Activated naive CD4-positive, alpha-beta T cell treated with anti-CD3 and anti-CD28 coated beads, Interleukin-2, amount 50 U/mL, for 72 hours (primary cell): ENCODE measurements at regions not wholly inside any gene's neighbourhood (a gene's known extent, or its start where the extent isn't known, plus 50 kb on each side); places are given as distances from the start of the nearest gene placed in this dataset.

Source experiments
- ATAC-seq, 2 donors: fragments of 150-1000 bp; cut with Tn5 transposase; 2 replicates each; pipeline ENCODE4 v1.10.0; 2021; ENCODE audit warnings: mild to moderate bottlenecking in 2 of 2, moderate library complexity in 2 of 2
- DNase-seq, 2 donors: peaks; one replicate each; pipeline ENCODE4 v3.0.0; 2021 to 2022; ENCODE audit warnings: low spot score in 2 of 2
- H3K27ac Mint-ChIP-seq, 2 donors: one replicate each; pipeline ENCODE4 v1.8.0; 2022; ENCODE audit warnings: mild to moderate bottlenecking in 2 of 2, mixed read lengths in 2 of 2
- H3K36me3 Mint-ChIP-seq, 2 donors: one replicate each; pipeline ENCODE4 v1.8.0; 2022; ENCODE audit warnings: mixed read lengths in 2 of 2
- H3K9me3 Mint-ChIP-seq, 2 donors: one replicate each; pipeline ENCODE4 v1.8.0; 2022; ENCODE audit warnings: mixed read lengths in 2 of 2

GRCh38 chr21:35840197-35840799 lies 220.0 kb downstream of the SETD4 start:
- DNase-seq (peak in 1 of 2 donors; percentile 45), ATAC-seq (no peak)
- Mint-ChIP-seq H3K36me3 (no peaks in the 10 kb centered on the region), H3K27ac (no peak overlapping the region), H3K9me3 (no peaks in the 10 kb centered on the region)

GRCh38 chr21:35838987-35839763 lies 221.2 kb downstream of the SETD4 start:
- Mint-ChIP-seq H3K36me3 (no peaks in the 10 kb centered on the region), H3K9me3 (no peaks in the 10 kb centered on the region), H3K27ac (no peak overlapping the region)
- no peak for DNase-seq
- ATAC-seq, result no peak

DNA sequence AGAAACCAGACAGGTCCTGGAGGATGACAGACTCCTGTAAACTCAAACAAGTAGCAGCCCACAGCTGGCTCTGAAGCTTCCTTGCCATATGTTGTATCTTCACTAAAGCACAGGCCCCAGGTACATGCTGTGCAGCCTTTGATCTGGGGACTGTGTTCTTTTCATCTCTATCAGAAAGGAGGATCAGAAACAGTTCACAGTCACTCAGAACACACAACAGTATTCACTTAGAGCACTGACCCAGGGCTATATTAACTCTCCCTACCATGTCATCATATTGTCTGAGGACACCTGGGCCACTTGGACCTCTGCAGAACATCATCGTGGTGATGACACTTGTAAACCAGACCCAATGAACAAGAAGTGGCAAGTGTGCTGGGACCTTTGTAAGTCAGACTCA lies 222.0 kb downstream of the SETD4 start:
- no peaks in the 10 kb centered on the region for H3K36me3 Mint-ChIP-seq
- peak overlapping the region in 1 of 2 donors; percentile 19 for H3K27ac Mint-ChIP-seq
- no peak for ATAC-seq
- no peaks in the 10 kb centered on the region for H3K9me3 Mint-ChIP-seq
- DNase-seq, result no peak

GRCh38 chr21:35833991-35834390 lies 226.3 kb downstream of the SETD4 start:
- Mint-ChIP-seq H3K27ac (no peak overlapping the region), H3K9me3 (peaks cover 0 to under 1% of the 10 kb centered on the region in 2 donors)
- no peak for DNase-seq

DNA sequence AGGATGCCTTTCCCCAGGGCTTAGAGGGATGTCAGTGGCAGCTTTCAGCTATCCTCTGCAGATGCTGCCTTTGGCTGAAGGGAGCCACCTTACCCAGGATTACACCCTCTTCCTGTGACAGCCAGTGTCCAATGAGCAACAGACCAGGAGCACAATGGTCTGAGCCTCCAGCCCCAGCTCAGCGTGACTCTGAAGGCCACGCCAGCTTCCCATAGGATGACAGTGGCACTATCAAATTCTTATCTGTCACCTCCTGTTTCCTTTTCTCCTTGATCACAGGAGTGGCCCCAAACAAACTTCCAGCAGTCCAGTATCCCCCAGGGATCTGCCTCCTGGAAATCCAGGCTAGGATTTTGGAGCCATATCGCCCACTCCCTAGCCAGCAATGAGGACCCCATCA lies 226.9 kb downstream of the SETD4 start:
- ATAC-seq, result no peak
- H3K36me3 Mint-ChIP-seq, result peaks cover 0 to 5% of the 10 kb centered on the region in 2 donors
- H3K27ac Mint-ChIP-seq, result no peak overlapping the region
- H3K9me3 Mint-ChIP-seq, result peaks cover 0 to 6% of the 10 kb centered on the region in 2 donors
- no peak for DNase-seq

More at GRCh38 chr21:35833991-35834390, 226.3 kb downstream of the SETD4 start:
- no peak for ATAC-seq
- peaks cover 0 to under 1% of the 10 kb centered on the region in 2 donors for H3K36me3 Mint-ChIP-seq

GRCh38 chr21:35831230-35831629 lies 229.1 kb downstream of the SETD4 start:
- peaks cover 0 to 7% of the 10 kb centered on the region in 2 donors for H3K9me3 Mint-ChIP-seq
- no peak for DNase-seq
- ATAC-seq, result no peak
- H3K36me3 Mint-ChIP-seq, result peaks cover 0 to 5% of the 10 kb centered on the region in 2 donors
- H3K27ac Mint-ChIP-seq, result no peak overlapping the region

GRCh38 chr21:35829067-35829466 lies 231.3 kb downstream of the SETD4 start:
- no peak overlapping the region for H3K27ac Mint-ChIP-seq
- DNase-seq (no peak), ATAC-seq (no peak)
- peaks cover 0 to 5% of the 10 kb centered on the region in 2 donors for H3K36me3 Mint-ChIP-seq
- H3K9me3 Mint-ChIP-seq, result peaks cover 0 to 7% of the 10 kb centered on the region in 2 donors

- Mint-ChIP-seq H3K9me3 (peaks cover 0 to 7% of the 10 kb centered on the region in 2 donors), H3K36me3 (peaks cover 0 to 5% of the 10 kb centered on the region in 2 donors), H3K27ac (no peak overlapping the region)
- DNase-seq (no peak), ATAC-seq (no peak)
Observed at GRCh38 chr21:35828161-35828560, 232.2 kb downstream of the SETD4 start.

GRCh38 chr21:35827004-35827403 lies 233.3 kb downstream of the SETD4 start:
- Mint-ChIP-seq H3K36me3 (peaks cover 0 to 5% of the 10 kb centered on the region in 2 donors), H3K27ac (no peak overlapping the region), H3K9me3 (peaks cover 0 to 7% of the 10 kb centered on the region in 2 donors)
- ATAC-seq (no peak), DNase-seq (no peak)

DNA sequence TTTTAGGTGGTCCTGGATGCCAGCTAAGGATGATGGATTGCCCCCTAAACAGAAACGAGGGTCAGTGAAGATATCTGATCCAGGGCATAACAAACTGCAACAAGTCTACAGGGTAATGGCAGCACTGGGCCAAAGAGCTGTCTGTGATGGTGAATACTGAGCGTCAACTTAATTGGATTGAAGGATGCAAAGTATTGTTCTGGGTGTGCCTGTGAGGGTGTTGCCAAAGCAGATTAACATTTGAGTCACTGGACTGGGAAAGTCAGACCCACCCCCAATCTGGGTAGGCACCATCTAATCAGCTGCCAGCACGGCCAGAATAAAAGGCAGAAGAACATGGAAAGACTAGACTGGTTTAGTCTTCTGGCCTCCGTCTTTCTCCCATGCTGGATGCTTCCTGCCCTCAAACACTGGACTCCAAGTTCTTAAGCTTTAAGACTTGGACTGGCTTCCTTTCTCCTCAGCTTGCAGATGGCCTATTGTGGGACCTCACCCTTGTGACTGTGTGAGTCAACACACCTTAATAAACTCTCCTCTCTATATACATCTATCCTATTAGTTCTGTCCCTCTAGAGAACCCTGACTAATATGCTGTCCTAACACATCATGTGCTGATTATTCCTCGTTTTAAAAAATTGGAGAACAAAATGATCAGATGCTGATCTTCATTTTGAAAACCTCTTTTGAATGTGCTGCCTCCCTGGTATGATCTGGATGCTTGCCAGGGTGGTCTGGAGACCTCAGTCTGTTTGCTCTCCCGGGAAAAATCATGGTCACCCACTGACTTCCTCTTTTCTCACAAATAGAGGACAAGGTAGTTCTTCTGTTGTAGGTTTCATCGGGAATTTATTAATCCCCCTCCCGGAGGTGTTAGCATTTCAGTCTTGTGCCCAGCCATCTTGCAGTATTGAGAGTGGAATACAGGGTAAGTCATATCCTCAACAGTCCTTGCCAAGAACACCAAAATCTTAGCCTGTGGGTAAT lies 234.7 kb downstream of the SETD4 start:
- Mint-ChIP-seq H3K27ac (no peak overlapping the region), H3K36me3 (peaks cover 0 to 5% of the 10 kb centered on the region in 2 donors), H3K9me3 (peaks cover 0 to 7% of the 10 kb centered on the region in 2 donors)
- ATAC-seq, result no peak
- DNase-seq, result no peak

DNA sequence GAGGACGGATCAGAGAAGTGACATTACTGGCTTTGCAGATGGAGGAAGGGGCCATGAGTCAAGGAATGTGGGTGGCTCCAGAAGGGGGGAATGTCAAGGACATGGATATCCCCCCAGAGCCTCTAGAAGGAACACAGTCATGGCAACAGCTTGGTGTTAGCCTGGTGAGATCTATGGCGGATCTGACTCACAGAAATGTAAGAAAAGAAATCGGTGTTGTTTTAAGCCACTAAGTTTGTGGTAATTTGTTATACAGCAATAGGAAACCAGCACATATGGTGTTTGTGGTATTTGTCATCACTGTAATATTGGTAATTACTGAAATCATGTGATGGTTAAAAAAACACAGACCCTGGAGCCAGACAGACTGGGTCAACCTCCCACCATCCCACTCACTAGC lies 236.2 kb downstream of the SETD4 start:
- ATAC-seq, result no peak
- H3K36me3 Mint-ChIP-seq, result peaks cover 0 to 5% of the 10 kb centered on the region in 2 donors

GRCh38 chr21:35819134-35819533 lies 241.2 kb downstream of the SETD4 start:
- DNase-seq (no peak), ATAC-seq (no peak)
- Mint-ChIP-seq H3K27ac (no peak overlapping the region), H3K9me3 (no peaks in the 10 kb centered on the region), H3K36me3 (no peaks in the 10 kb centered on the region)

More for the DNA sequence above, 236.2 kb downstream of the SETD4 start:
- H3K9me3 Mint-ChIP-seq, result peaks cover 0 to 7% of the 10 kb centered on the region in 2 donors
- no peak for DNase-seq
- no peak overlapping the region for H3K27ac Mint-ChIP-seq

- DNase-seq (no peak), ATAC-seq (no peak)
- Mint-ChIP-seq H3K9me3 (no peaks in the 10 kb centered on the region), H3K27ac (no peak overlapping the region), H3K36me3 (no peaks in the 10 kb centered on the region)
Observed at GRCh38 chr21:35818597-35818996, 241.7 kb downstream of the SETD4 start.

GRCh38 chr21:35814858-35815619 lies 245.3 kb downstream of the SETD4 start:
- H3K27ac Mint-ChIP-seq, result no peak overlapping the region
- DNase-seq (no peak), ATAC-seq (no peak)
- H3K9me3 Mint-ChIP-seq, result no peaks in the 10 kb centered on the region
- no peaks in the 10 kb centered on the region for H3K36me3 Mint-ChIP-seq

GRCh38 chr21:35812679-35813078 lies 247.6 kb downstream of the SETD4 start:
- Mint-ChIP-seq H3K27ac (no peak overlapping the region), H3K36me3 (no peaks in the 10 kb centered on the region), H3K9me3 (no peaks in the 10 kb centered on the region)
- ATAC-seq (no peak), DNase-seq (no peak)

DNA sequence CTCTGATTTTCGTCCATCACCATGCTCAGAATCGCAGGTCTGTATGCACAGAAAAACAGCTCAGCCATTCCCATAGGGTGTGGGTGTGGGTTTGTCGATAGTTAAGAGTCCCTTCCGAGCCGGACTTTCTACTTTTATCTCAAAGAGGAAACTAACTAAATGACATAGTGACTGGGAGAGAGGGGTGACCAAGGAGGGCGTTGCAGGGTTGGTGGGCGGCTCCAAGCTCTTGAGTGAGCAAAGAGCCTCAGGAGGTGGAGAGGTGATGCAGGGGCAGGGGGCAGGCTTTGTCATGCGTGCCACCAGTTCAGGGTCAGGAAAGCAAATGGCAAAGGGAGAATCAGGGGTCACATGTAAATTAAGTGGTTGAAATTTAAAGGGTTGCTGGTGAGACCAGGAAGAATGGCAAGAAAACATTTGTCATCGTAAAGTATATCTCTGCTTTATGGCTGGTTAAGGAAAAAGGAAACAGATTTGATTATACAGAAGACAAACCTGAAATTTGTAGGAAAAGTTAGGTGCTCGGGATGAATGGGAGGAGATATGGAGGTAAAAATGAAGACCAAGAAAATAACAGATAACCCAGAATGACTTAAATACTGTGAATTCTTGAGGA lies 249.0 kb downstream of the SETD4 start:
- no peaks in the 10 kb centered on the region for H3K9me3 Mint-ChIP-seq
- peak overlapping the region in 1 of 2 donors; percentile 51 for H3K27ac Mint-ChIP-seq
- no peak for DNase-seq
- no peak for ATAC-seq
- no peaks in the 10 kb centered on the region for H3K36me3 Mint-ChIP-seq
